Fibroblast of lung (primary cell): ENCODE measurements at regions not wholly inside any gene's neighbourhood (a gene's known extent, or its start where the extent isn't known, plus 50 kb on each side); places are given as distances from the start of the nearest gene placed in this dataset.
A peak's percentile ranks its signal among the peaks of the same experiment; 100 is the strongest.

ENCODE experiments used
- DNase-seq, 2 donors: peaks; one replicate each; pipeline versions ENCODE4 v3.0.0 to v3.0.0-alpha.2; 2010; ENCODE audit warnings: low read depth in 2 of 2
- H2AFZ ChIP-seq: 2 replicates; pipeline ENCODE4 v1.5.1; 2012; ENCODE audit warnings: low read length, control low read depth, inconsistent platforms
- H3K27ac ChIP-seq: 2 replicates; pipeline ENCODE4 v1.5.1; 2011; ENCODE audit warnings: low read length, control low read depth; ENCODE audit not compliant: insufficient read depth
- H3K27me3 ChIP-seq: 2 replicates; pipeline ENCODE4 v1.5.1; 2011; ENCODE audit warnings: mild to moderate bottlenecking, low read length; ENCODE audit not compliant: control insufficient read depth, insufficient read depth
- H3K36me3 ChIP-seq: 2 replicates; pipeline ENCODE4 v1.5.1; 2011; ENCODE audit warnings: low read length; ENCODE audit not compliant: control insufficient read depth, insufficient read depth
- H3K4me1 ChIP-seq: 2 replicates; pipeline ENCODE4 v1.5.1; 2011; ENCODE audit warnings: low read length; ENCODE audit not compliant: control insufficient read depth, insufficient read depth; ENCODE audit errors: extremely low read depth
- H3K4me2 ChIP-seq: 2 replicates; pipeline ENCODE4 v1.5.1; 2011; ENCODE audit warnings: low read length, control low read depth; ENCODE audit not compliant: insufficient read depth; ENCODE audit errors: extremely low read depth
- H3K4me3 ChIP-seq, 4 experiments: fragments of 200-600 bp in 1 of 4; sonication (generic) in 1 of 4; replicated peaks in 1 of 4; 2 replicates each; pipeline ENCODE4 v1.5.1; 2011 to 2016; ENCODE audit warnings: low read length in 4 of 4, low read depth in 3 of 4, mild to moderate bottlenecking in 3 of 4, control low read depth in 2 of 4, inconsistent platforms in 1 of 4, mixed read lengths in 1 of 4; ENCODE audit not compliant: insufficient read depth in 1 of 4; ENCODE audit errors: control extremely low read depth in 1 of 4
- H3K79me2 ChIP-seq: 2 replicates; pipeline ENCODE4 v1.5.1; 2012; ENCODE audit warnings: mild to moderate bottlenecking, low read length, inconsistent platforms; ENCODE audit not compliant: control insufficient read depth, insufficient read depth
- H3K9ac ChIP-seq: 2 replicates; pipeline ENCODE4 v1.5.1; 2011; ENCODE audit warnings: mild to moderate bottlenecking, low read length, control low read depth; ENCODE audit not compliant: insufficient read depth
- H3K9me3 ChIP-seq: 2 replicates; pipeline ENCODE4 v1.5.1; 2012; ENCODE audit warnings: low read depth, low read length; ENCODE audit not compliant: control insufficient read depth, insufficient read depth
- H4K20me1 ChIP-seq: 2 replicates; pipeline ENCODE4 v1.5.1; 2011; ENCODE audit warnings: low read length; ENCODE audit not compliant: control insufficient read depth, insufficient read depth; ENCODE audit errors: extremely low read depth
- CTCF ChIP-seq, 2 donors: IDR thresholded peaks in 1 of 2; conservative IDR thresholded peaks in 1 of 2; 1 replicate in 1 of 2; 2 replicates in 1 of 2; pipeline ENCODE4 v1.5.1; 2011 to 2012; ENCODE audit warnings: low read length in 2 of 2, control low read depth in 1 of 2, inconsistent platforms in 1 of 2, low read depth in 1 of 2, mild to moderate bottlenecking in 1 of 2
- EZH2 ChIP-seq: IDR thresholded peaks from 2 replicates; pipeline ENCODE4 v1.5.1; 2012; ENCODE audit warnings: low read length, control low read depth, mild to moderate bottlenecking; ENCODE audit errors: missing control alignments

- Histone ChIP-seq H4K20me1 (no peaks in the 10 kb centered on the region), H3K4me3 (no peak overlapping the region), H3K9ac (no peak overlapping the region), H3K9me3 (no peaks in the 10 kb centered on the region), H3K4me2 (no peak overlapping the region), H3K27me3 (no peaks in the 10 kb centered on the region), H3K27ac (no peak overlapping the region), H3K36me3 (no peaks in the 10 kb centered on the region), H2AFZ (no peak overlapping the region), H3K4me1 (no peaks in the 10 kb centered on the region), H3K79me2 (no peaks in the 10 kb centered on the region)
- no peak for DNase-seq
- TF ChIP-seq CTCF (conservative IDR thresholded peaks at IDR 0.05 in 1 of 2, IDR thresholded peaks at IDR 0.05 in 1 of 2; ENCODE audit: low read depth in 1 of 2, low read length in 2 of 2) (no peak), EZH2 (no peak)
Measured at GRCh38 chr21:16866851-16867250, 646.0 kb upstream of the CXADR start.

- H3K27ac ChIP-seq, result no peak overlapping the region
- H3K4me1 ChIP-seq, result no peaks in the 10 kb centered on the region
- no peaks in the 10 kb centered on the region for H3K79me2 ChIP-seq
- H3K36me3 ChIP-seq, result no peaks in the 10 kb centered on the region
- H3K27me3 ChIP-seq, result no peaks in the 10 kb centered on the region
- no peaks in the 10 kb centered on the region for H4K20me1 ChIP-seq
- H3K4me3 ChIP-seq, result no peak overlapping the region
- H3K4me2 ChIP-seq, result no peak overlapping the region
- no peak overlapping the region for H3K9ac ChIP-seq
- peak in 1 of 2 donors; percentile 68 for DNase-seq
- no peaks in the 10 kb centered on the region for H3K9me3 ChIP-seq
- H2AFZ ChIP-seq, result no peak overlapping the region
- TF ChIP-seq CTCF (conservative IDR thresholded peaks at IDR 0.05 in 1 of 2, IDR thresholded peaks at IDR 0.05 in 1 of 2; ENCODE audit: low read depth in 1 of 2, low read length in 2 of 2) (no peak), EZH2 (no peak)
Measured at GRCh38 chr21:16870103-16870502, 642.7 kb upstream of the CXADR start.

- Histone ChIP-seq H4K20me1 (no peaks in the 10 kb centered on the region), H3K36me3 (no peaks in the 10 kb centered on the region), H3K79me2 (no peaks in the 10 kb centered on the region), H3K4me3 (no peak overlapping the region), H3K27ac (no peak overlapping the region), H3K4me2 (no peak overlapping the region), H2AFZ (no peak overlapping the region), H3K9me3 (no peaks in the 10 kb centered on the region), H3K9ac (no peak overlapping the region), H3K4me1 (no peaks in the 10 kb centered on the region), H3K27me3 (no peaks in the 10 kb centered on the region)
- no peak for DNase-seq
- TF ChIP-seq EZH2 (no peak), CTCF (conservative IDR thresholded peaks at IDR 0.05 in 1 of 2, IDR thresholded peaks at IDR 0.05 in 1 of 2; ENCODE audit: low read depth in 1 of 2, low read length in 2 of 2) (no peak)
Measured at GRCh38 chr21:16872616-16873015, 640.2 kb upstream of the CXADR start.
